ENCODE measurements at regions not wholly inside any gene's neighbourhood (a gene's known extent, or its start where the extent isn't known, plus 50 kb on each side); places are given as distances from the start of the nearest gene placed in this dataset.
"Not testable (repeated sequence)": the region's sequence is repeated elsewhere in the genome, so short reads cannot be mapped to it uniquely, and the experiment has no call there.

GRCh38 chr4:24186466-24186865 is 296.6 kb upstream of the PPARGC1A start:
- H3K27me3 Mint-ChIP-seq, result no peaks in the 10 kb centered on the region
- ChIA-PET POLR2A (no interaction called here), CTCF (interaction anchor here (0.6 to 0.7 kb wide), 2 partner anchors 169 to 231 kb away, joined by 3 read pairs; no protein-coding TSS in a partner anchor)
- no peak overlapping the region for H3K4me3 Mint-ChIP-seq
- no peaks in the 10 kb centered on the region for H3K36me3 Mint-ChIP-seq (ENCODE audit: low read depth)
- H3K9me3 Mint-ChIP-seq, result no peaks in the 10 kb centered on the region
- no peaks in the 10 kb centered on the region for H3K4me1 Mint-ChIP-seq
- no peak for DNase-seq
- no peak overlapping the region for H3K27ac Mint-ChIP-seq

DNA sequence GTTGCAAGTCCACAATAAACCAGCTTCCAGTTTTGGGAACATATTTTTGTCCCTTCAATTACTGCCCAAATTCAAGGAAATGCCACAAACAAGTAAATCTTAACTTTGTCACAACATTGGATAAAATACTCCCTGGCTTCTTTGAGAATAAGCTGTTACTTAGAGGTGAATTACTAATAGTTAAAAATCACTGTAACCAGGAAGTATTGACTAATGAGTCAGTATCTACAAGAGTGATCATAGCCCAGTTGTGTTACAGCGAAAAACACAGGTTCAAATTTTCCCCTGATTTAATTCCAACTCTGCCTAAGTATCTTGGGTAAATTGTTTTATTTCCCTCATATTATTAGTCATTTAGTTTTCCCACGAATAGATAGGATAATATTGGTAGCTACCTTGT is 291.2 kb upstream of the PPARGC1A start:
- Mint-ChIP-seq H3K36me3 (ENCODE audit: low read depth) (no peaks in the 10 kb centered on the region), H3K9me3 (peaks cover 6% of the 10 kb centered on the region), H3K4me1 (no peaks in the 10 kb centered on the region), H3K4me3 (no peak overlapping the region), H3K27me3 (no peaks in the 10 kb centered on the region), H3K27ac (no peak overlapping the region)
- CTCF ChIA-PET, result no interaction called here
- DNase-seq, result no peak
- POLR2A ChIA-PET, result interaction anchor here (0.7 kb wide), 1 partner anchor 1389 kb away, joined by 4 read pairs; no protein-coding TSS in a partner anchor

- Mint-ChIP-seq H3K9me3 (peaks cover 9% of the 10 kb centered on the region), H3K27me3 (no peaks in the 10 kb centered on the region), H3K4me3 (no peak overlapping the region), H3K27ac (no peak overlapping the region), H3K36me3 (ENCODE audit: low read depth) (no peaks in the 10 kb centered on the region), H3K4me1 (no peaks in the 10 kb centered on the region)
- no peak for DNase-seq
- ChIA-PET CTCF (no interaction called here), POLR2A (interaction anchor here (0.7 kb wide), 1 partner anchor 1388 kb away, joined by 4 read pairs; no protein-coding TSS in a partner anchor)
Observed at GRCh38 chr4:24180586-24180985, 290.7 kb upstream of the PPARGC1A start.

GRCh38 chr4:24179201-24179840 is 289.5 kb upstream of the PPARGC1A start:
- H3K4me1 Mint-ChIP-seq, result no peaks in the 10 kb centered on the region
- H3K27ac Mint-ChIP-seq, result no peak overlapping the region
- H3K36me3 Mint-ChIP-seq (ENCODE audit: low read depth), result no peaks in the 10 kb centered on the region
- no peak overlapping the region for H3K4me3 Mint-ChIP-seq
- DNase-seq, result no peak
- H3K9me3 Mint-ChIP-seq, result peaks cover 9% of the 10 kb centered on the region
- ChIA-PET POLR2A (no interaction called here), CTCF (no interaction called here)
- no peaks in the 10 kb centered on the region for H3K27me3 Mint-ChIP-seq

GRCh38 chr4:24177443-24177842 is 287.6 kb upstream of the PPARGC1A start:
- H3K27me3 Mint-ChIP-seq; H3K4me3 Mint-ChIP-seq; H3K9me3 Mint-ChIP-seq; H3K4me1 Mint-ChIP-seq; H3K27ac Mint-ChIP-seq; DNase-seq; H3K36me3 Mint-ChIP-seq (ENCODE audit: low read depth); POLR2A ChIA-PET: not testable (repeated sequence)
- CTCF ChIA-PET, result interaction anchor here (1.1 kb wide), 1 partner anchor 12 kb away, joined by 6 read pairs; no protein-coding TSS in a partner anchor

- no peaks in the 10 kb centered on the region for H3K27me3 Mint-ChIP-seq
- ChIA-PET POLR2A (no interaction called here), CTCF (no interaction called here)
- H3K4me1 Mint-ChIP-seq, result no peaks in the 10 kb centered on the region
- H3K36me3 Mint-ChIP-seq (ENCODE audit: low read depth), result no peaks in the 10 kb centered on the region
- H3K4me3 Mint-ChIP-seq, result no peak overlapping the region
- H3K9me3 Mint-ChIP-seq, result peaks cover 9% of the 10 kb centered on the region
- no peak overlapping the region for H3K27ac Mint-ChIP-seq
- DNase-seq, result no peak
Observed at GRCh38 chr4:24175707-24176106, 285.9 kb upstream of the PPARGC1A start.

DNA sequence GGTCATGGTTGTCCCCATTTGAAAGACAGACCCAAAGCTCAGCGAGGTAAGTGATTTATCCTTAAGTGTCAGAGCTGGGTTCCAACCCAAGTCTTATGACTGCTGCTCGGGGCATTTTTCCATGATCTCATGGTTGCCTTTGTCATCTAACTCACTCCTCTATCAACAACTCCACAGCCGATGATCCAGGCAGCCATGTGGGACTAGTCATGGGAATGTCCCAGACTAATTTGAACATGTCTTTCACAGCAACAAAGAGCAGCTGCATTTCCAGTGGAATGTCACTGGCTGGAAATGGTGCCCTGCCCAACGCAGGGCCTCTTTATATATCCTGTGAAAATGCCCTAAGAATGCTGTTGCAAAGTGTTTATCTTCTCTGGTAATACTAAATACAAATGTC is 284.8 kb upstream of the PPARGC1A start:
- no peaks in the 10 kb centered on the region for H3K4me1 Mint-ChIP-seq
- H3K27ac Mint-ChIP-seq, result no peak overlapping the region
- no peaks in the 10 kb centered on the region for H3K36me3 Mint-ChIP-seq (ENCODE audit: low read depth)
- peaks cover 9% of the 10 kb centered on the region for H3K9me3 Mint-ChIP-seq
- ChIA-PET POLR2A (no interaction called here), CTCF (interaction anchor here (0.6 kb wide), 1 partner anchor 10 kb away, joined by 3 read pairs; no protein-coding TSS in a partner anchor)
- no peaks in the 10 kb centered on the region for H3K27me3 Mint-ChIP-seq
- no peak overlapping the region for H3K4me3 Mint-ChIP-seq
- no peak for DNase-seq

GRCh38 chr4:24172406-24172805 is 282.6 kb upstream of the PPARGC1A start:
- CTCF ChIA-PET, result no interaction called here
- H3K36me3 Mint-ChIP-seq (ENCODE audit: low read depth), result no peaks in the 10 kb centered on the region
- no peaks in the 10 kb centered on the region for H3K27me3 Mint-ChIP-seq

DNA sequence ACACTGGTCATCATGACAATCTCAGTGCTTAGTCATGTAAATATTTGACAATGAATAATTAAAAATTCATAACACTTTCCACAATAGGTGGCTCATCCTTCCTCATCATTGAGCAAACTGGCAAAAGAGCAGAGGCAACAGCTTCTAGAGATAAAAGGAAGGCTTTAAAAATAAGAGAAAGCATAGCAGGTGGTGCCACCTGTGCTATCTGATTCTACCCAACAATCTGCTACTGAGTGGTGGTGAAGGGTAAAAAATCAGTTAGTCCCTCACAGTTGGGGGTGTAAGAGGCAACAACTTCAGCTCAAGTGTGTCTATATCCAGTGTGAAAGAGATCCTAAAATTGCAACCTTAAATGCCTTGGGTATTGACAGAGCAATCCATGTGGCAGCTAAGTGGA is 280.1 kb upstream of the PPARGC1A start:
- no peaks in the 10 kb centered on the region for H3K9me3 Mint-ChIP-seq
- H3K27ac Mint-ChIP-seq, result no peak overlapping the region

More at GRCh38 chr4:24172406-24172805, 282.6 kb upstream of the PPARGC1A start:
- H3K9me3 Mint-ChIP-seq, result peaks cover 6% of the 10 kb centered on the region
- no peak overlapping the region for H3K27ac Mint-ChIP-seq
- no peaks in the 10 kb centered on the region for H3K4me1 Mint-ChIP-seq
- H3K4me3 Mint-ChIP-seq, result no peak overlapping the region
- POLR2A ChIA-PET, result no interaction called here
- DNase-seq, result no peak

DNA sequence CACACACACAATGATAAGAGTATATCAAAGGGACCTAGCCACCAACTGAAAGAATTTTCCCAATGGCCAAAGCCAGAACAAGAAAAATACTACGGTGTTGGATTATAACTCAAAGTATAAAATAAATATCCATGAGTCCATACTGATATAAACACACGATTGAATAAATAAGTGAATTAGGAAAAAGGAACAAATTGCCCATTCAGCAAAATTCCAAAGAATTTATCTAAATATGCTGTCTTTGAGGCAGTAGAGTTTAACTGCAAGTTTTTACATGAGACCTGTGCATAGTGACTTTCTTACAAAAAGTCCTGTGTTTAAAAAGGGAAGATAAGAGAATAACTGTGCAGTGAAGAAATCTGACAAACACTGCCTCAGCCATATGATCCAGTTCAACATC is 278.8 kb upstream of the PPARGC1A start:
- no peak for DNase-seq
- ChIA-PET CTCF (no interaction called here), POLR2A (no interaction called here)
- Mint-ChIP-seq H3K9me3 (no peaks in the 10 kb centered on the region), H3K36me3 (ENCODE audit: low read depth) (no peaks in the 10 kb centered on the region), H3K27me3 (no peaks in the 10 kb centered on the region), H3K4me3 (no peak overlapping the region), H3K4me1 (no peaks in the 10 kb centered on the region), H3K27ac (no peak overlapping the region)

More for the DNA sequence above, 280.1 kb upstream of the PPARGC1A start:
- H3K27me3 Mint-ChIP-seq, result no peaks in the 10 kb centered on the region
- CTCF ChIA-PET, result interaction anchor here (0.6 to 1.3 kb wide), 2 partner anchors 9 to 172 kb away, joined by 3 read pairs; no protein-coding TSS in a partner anchor
- no peaks in the 10 kb centered on the region for H3K36me3 Mint-ChIP-seq (ENCODE audit: low read depth)
- DNase-seq, result no peak
- no peak overlapping the region for H3K4me3 Mint-ChIP-seq
- no peaks in the 10 kb centered on the region for H3K4me1 Mint-ChIP-seq
- POLR2A ChIA-PET, result no interaction called here

GRCh38 chr4:24166501-24166900 is 276.7 kb upstream of the PPARGC1A start:
- ChIA-PET CTCF (no interaction called here), POLR2A (no interaction called here)
- no peak overlapping the region for H3K4me3 Mint-ChIP-seq
- no peaks in the 10 kb centered on the region for H3K4me1 Mint-ChIP-seq
- no peak for DNase-seq
- H3K27me3 Mint-ChIP-seq, result no peaks in the 10 kb centered on the region
- no peak overlapping the region for H3K27ac Mint-ChIP-seq
- H3K36me3 Mint-ChIP-seq (ENCODE audit: low read depth), result no peaks in the 10 kb centered on the region
- no peaks in the 10 kb centered on the region for H3K9me3 Mint-ChIP-seq

- no peak overlapping the region for H3K4me3 Mint-ChIP-seq
- ChIA-PET CTCF (no interaction called here), POLR2A (no interaction called here)
- no peak for DNase-seq
- H3K27ac Mint-ChIP-seq, result no peak overlapping the region
- no peaks in the 10 kb centered on the region for H3K4me1 Mint-ChIP-seq
- no peaks in the 10 kb centered on the region for H3K27me3 Mint-ChIP-seq
- H3K9me3 Mint-ChIP-seq, result no peaks in the 10 kb centered on the region
- H3K36me3 Mint-ChIP-seq (ENCODE audit: low read depth), result no peaks in the 10 kb centered on the region
Observed at GRCh38 chr4:24164797-24165196, 274.9 kb upstream of the PPARGC1A start.

- CTCF ChIA-PET, result no interaction called here
- POLR2A ChIA-PET, result no interaction called here
- no peaks in the 10 kb centered on the region for H3K9me3 Mint-ChIP-seq
- H3K27ac Mint-ChIP-seq, result no peak overlapping the region
- no peak for DNase-seq
- H3K4me1 Mint-ChIP-seq, result no peaks in the 10 kb centered on the region
- no peaks in the 10 kb centered on the region for H3K27me3 Mint-ChIP-seq
- H3K36me3 Mint-ChIP-seq (ENCODE audit: low read depth), result no peaks in the 10 kb centered on the region
- H3K4me3 Mint-ChIP-seq, result no peak overlapping the region
Observed at GRCh38 chr4:24164054-24164693, 274.3 kb upstream of the PPARGC1A start.

GRCh38 chr4:24163314-24163713 is 273.5 kb upstream of the PPARGC1A start:
- no peaks in the 10 kb centered on the region for H3K27me3 Mint-ChIP-seq
- CTCF ChIA-PET, result no interaction called here
- no peaks in the 10 kb centered on the region for H3K4me1 Mint-ChIP-seq
- H3K36me3 Mint-ChIP-seq (ENCODE audit: low read depth), result no peaks in the 10 kb centered on the region
- H3K9me3 Mint-ChIP-seq, result no peaks in the 10 kb centered on the region
- POLR2A ChIA-PET, result no interaction called here
- DNase-seq, result no peak
- no peak overlapping the region for H3K4me3 Mint-ChIP-seq
- no peak overlapping the region for H3K27ac Mint-ChIP-seq

Measured in activated CD4-positive, alpha-beta T cell treated with anti-CD3 and anti-CD28 coated beads, Interleukin-2, amount 10 ng/mL, durations not matched to agents 7 days and 5 days (primary cell).